GM19455 (cell line): ENCODE measurements at regions not wholly inside any gene's neighbourhood (a gene's known extent, or its start where the extent isn't known, plus 50 kb on each side); places are given as distances from the start of the nearest gene placed in this dataset.
"Not testable (repeated sequence)": the region's sequence is repeated elsewhere in the genome, so short reads cannot be mapped to it uniquely, and the experiment has no call there.

ENCODE experiments used
- ATAC-seq: cut with Tn5 transposase; IDR thresholded peaks from one replicate; pipeline ENCODE4 v1.9.1; 2021; ENCODE audit not compliant: unreplicated experiment

- not testable (repeated sequence) for ATAC-seq
Observed at GRCh38 chr3:178207161-178207560, 329.1 kb upstream of the KCNMB2 start.

DNA sequence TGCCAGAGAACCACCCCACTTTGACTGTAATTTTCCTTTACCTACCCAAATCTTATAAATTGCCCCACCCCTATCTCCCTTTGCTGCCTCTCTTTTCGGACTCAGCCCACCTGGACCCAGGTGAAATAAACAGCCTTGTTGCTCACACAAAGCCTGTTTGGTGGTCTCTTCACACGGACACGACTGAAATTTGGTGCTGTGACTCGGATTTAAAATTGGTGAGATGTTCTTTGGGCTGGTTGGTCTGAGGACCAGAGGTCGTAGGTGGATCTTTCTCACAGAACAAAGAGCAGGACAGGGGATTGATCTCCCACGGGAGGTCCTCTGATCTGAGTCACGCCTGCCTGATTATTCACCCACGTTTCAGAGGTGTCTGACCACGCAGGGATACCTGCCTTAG, 328.6 kb upstream of the KCNMB2 start:
- not testable (repeated sequence) for ATAC-seq

DNA sequence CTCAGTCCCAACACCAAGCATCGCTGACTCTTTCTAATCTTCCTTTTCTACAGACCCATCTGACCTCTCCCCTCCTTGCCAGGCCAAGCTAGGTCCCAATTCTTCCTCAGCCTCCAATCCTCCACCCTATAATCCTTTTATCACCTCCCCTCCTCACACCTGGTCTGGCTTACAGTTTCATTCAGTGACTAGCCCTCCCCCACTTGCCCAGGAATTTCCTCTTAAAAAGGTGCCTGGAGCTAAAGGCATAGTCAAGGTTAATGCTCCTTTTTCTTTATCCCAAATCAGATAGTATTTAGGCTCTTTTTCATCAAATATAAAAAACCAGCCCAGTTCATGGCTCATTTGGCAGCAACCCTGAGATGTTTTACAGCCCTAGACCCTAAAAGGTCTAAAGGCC, 327.1 kb upstream of the KCNMB2 start:
- not testable (repeated sequence) for ATAC-seq

DNA sequence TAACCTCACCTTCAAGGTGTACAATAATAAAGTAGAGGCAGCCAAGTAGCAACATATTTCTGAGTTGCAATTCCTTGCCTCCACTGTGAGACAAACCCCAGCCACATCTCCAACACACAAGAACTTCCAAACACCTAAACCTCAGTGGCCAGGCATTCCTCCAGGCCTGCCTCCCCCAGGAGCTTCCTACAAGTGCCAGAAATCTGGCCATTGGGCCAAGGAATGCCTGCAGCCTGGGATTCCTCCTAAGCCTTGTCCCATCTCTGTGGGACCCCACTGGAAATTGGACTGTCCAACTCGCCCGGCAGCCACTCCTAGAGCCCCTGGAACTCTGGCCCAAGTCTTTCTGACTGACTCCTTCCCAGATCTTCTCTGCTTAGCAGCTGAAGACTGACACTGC, 326.6 kb upstream of the KCNMB2 start:
- ATAC-seq, result not testable (repeated sequence)

- not testable (repeated sequence) for ATAC-seq
Observed at GRCh38 chr3:178211086-178211485, 325.1 kb upstream of the KCNMB2 start.

DNA sequence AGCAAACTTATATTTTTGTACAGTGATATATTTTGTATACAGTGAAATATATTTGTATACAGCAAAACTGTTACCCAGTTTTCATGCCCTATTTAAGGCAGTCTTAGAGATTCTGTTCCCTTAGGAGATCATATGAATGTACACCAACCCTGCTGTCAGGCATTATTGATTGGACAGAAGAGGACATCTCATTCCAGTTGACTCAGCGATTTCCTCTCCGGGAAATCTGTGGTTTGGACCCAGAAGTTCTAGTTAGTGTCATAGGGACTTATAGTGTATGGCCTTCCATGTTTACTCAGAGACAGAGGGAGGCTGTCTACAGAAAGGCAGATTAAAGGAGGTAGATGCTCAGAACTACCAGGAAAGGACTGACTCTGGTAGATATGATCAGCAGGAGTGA, 318.8 kb upstream of the KCNMB2 start:
- no peak for ATAC-seq

GRCh38 chr3:178218231-178218630, 318.0 kb upstream of the KCNMB2 start:
- ATAC-seq, result no peak

GRCh38 chr3:178219661-178220060, 316.6 kb upstream of the KCNMB2 start:
- not testable (repeated sequence) for ATAC-seq

- no peak for ATAC-seq
Observed at GRCh38 chr3:178223876-178224275, 312.4 kb upstream of the KCNMB2 start.

GRCh38 chr3:178226094-178226493, 310.1 kb upstream of the KCNMB2 start:
- ATAC-seq, result no peak

DNA sequence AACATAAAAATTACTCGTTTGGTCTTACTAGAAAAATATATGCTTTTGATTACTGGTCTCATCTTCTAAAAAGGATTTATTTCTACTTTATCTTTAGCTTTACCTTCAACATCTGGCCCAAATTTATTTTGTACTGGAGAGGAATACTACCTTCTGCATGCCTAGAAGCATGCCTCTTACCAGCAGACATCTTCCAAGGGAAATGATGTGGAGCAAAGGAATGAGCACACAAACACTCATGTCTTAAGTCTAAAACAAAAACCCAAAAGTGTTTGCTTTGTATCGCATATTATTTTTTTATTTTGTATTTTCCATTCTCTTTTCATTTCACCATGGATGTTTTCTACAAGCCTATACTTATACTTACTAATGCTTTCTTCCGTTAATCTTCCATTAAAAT, 304.6 kb upstream of the KCNMB2 start:
- no peak for ATAC-seq

GRCh38 chr3:178233371-178234071, 302.7 kb upstream of the KCNMB2 start:
- no peak for ATAC-seq

DNA sequence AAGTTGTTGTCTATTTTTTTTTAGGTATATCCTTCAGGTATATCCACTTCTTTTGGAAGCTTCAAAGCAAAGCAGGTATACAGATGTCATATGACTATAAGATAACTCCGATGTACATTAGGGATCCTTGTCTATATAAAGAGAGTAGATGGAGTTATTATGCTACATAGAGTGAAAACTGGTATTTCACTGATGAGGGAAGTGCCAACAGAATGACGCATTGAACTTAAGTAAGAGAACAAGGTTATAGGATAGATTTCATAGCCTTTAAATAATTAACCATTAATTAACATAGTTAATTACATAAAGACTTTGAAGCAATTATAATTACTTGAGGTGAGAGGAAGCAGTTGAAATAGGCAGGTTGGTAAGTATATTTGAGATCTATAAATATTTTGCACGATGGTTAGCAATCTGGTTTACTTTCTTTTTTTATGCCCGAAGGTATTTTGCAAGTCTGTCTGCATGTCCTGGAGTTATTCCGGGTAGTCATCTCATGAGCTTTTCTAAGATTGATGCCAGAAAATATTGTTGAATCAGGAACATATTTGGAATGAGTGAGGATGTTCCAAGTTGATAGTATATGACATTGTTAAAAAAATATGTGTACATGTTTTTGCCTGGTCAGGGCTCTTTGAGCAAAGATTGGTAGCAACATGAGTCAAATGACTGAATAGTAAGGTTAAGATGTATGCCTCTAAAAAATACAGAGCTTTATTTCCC, 299.5 kb upstream of the KCNMB2 start:
- no peak for ATAC-seq

DNA sequence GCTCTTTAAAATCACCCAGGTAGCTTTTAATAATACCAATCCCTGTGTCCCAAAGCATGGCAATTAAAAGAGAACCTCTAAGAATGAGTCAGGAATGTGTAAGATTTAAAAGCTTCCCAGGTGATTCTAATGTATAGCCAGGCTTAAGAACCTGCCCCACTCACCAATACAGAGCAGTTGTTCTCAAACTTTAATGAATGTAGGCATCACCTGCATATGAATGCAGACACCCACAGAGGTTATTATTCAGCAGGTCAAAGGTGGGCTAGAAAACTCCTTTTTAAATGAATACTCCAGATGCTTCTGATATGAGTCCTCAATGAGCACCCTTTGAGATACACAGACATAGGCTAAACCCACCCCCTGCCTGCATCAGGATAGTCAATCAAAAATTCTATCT, 298.1 kb upstream of the KCNMB2 start:
- ATAC-seq, result no peak

GRCh38 chr3:178244733-178245709, 291.2 kb upstream of the KCNMB2 start:
- ATAC-seq, result no peak

DNA sequence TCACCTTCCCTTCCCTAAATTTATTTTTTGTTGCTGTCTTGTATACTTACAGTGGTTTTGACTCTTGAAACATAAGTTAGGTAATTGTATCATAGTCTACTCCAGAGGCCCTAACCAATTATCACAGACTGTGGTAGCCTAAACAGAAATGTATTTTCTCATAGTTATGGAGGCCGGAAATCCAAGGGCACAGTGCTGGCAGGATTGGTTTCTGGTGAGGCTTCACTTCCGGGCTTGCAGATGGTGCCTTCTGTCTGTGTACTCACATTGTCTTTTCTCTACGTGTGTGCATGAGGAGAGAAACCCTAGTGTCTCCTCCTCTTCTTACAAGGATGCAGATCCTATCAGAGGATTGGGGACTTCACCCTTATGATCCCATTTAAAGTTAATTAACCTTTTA, 290.2 kb upstream of the KCNMB2 start:
- ATAC-seq, result no peak

- ATAC-seq, result no peak
Observed at GRCh38 chr3:178255315-178255714, 280.9 kb upstream of the KCNMB2 start.

- no peak for ATAC-seq
Observed at GRCh38 chr3:178257491-178257890, 278.7 kb upstream of the KCNMB2 start.

- no peak for ATAC-seq
Observed at GRCh38 chr3:178258121-178258520, 278.1 kb upstream of the KCNMB2 start.

DNA sequence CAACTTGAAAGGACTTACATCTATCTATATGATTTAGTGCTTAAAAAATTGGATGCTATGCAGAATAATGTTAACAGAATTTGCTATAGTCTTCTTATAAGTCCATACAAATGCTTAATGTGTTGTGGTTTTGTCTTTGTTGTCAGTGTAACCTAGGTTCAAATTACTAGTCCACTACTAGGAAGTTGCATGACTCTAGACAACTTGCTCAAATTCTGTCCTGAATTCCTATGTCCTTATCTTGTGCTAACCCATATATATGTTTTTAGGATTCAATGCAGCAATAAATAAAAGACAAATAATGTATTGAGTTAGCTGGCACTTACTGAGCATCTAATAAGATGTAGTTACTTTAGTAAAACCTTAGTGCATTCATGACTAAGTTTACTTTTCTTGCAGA, 276.5 kb upstream of the KCNMB2 start:
- ATAC-seq, result no peak

DNA sequence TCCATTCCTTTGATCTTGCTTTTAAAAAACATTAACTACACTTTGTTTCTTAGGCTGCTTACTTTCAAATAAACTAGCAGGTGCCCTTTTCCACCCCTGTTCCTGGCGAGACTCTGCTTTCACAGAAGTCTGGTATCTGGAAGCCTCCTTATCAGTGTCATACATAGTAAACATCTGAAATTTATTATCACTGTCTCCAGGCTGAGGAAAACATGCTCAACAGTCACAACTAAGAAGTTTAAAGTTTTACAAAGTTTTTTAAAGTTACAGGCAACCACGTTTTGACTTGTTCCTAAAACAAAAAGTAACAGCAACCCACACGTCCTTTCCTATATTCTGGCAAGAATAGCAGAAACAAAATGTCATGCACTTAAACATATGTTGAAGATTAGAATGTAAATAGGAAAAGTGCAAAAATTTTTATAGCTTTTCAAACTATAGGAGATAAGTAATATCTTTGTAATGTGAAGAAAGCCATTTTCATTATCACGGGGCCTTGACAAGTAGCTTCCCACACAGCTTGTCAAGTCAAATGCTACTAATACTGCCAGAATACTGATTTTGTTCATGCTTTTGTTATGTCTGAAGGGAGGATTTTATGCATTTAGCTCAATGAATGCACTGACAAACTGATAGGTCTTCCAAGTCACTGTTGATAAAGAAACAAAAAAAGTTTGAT, 275.2 kb upstream of the KCNMB2 start:
- ATAC-seq, result no peak
